ENCODE measurements at regions not wholly inside any gene's neighbourhood (a gene's known extent, or its start where the extent isn't known, plus 50 kb on each side); places are given as distances from the start of the nearest gene placed in this dataset.
"Not testable (repeated sequence)": the region's sequence is repeated elsewhere in the genome, so short reads cannot be mapped to it uniquely, and the experiment has no call there.

DNA sequence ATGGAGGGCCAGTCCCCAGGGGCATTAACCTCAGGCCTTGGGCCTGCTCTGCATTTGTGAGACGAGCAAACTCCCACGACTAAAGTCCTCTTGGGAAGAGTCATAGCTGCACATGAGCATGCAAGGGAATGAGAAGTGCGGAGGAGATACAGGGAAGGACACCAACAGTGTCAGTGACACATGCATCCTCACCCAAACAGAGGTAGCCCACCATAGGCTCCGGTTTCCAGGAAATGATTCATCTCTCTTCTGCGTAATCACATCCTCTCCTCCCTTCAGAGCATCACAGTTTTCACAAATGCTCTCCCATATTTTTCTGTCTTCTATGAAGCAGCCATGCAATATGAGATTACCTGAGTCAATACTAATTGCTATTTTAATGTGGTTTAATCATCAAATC lies 725.7 kb upstream of the GOT2 start:
- H3K9me3 ChIP-seq = no peaks in the 10 kb centered on the region
- intact Hi-C loops (cut with DNase I) = no loop called here
- H3K27ac ChIP-seq = no peak overlapping the region
- no peaks in the 10 kb centered on the region for H3K27me3 ChIP-seq
- no peaks in the 10 kb centered on the region for H3K4me1 ChIP-seq
- no peak for DNase-seq (ENCODE audit: low spot score in 2 of 2)
- H3K4me3 ChIP-seq = no peak overlapping the region
- H3K36me3 ChIP-seq = no peaks in the 10 kb centered on the region
- TF ChIP-seq, protein P1, sequence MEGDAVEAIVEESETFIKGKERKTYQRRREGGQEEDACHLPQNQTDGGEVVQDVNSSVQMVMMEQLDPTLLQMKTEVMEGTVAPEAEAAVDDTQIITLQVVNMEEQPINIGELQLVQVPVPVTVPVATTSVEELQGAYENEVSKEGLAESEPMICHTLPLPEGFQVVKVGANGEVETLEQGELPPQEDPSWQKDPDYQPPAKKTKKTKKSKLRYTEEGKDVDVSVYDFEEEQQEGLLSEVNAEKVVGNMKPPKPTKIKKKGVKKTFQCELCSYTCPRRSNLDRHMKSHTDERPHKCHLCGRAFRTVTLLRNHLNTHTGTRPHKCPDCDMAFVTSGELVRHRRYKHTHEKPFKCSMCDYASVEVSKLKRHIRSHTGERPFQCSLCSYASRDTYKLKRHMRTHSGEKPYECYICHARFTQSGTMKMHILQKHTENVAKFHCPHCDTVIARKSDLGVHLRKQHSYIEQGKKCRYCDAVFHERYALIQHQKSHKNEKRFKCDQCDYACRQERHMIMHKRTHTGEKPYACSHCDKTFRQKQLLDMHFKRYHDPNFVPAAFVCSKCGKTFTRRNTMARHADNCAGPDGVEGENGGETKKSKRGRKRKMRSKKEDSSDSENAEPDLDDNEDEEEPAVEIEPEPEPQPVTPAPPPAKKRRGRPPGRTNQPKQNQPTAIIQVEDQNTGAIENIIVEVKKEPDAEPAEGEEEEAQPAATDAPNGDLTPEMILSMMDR (IDR thresholded peaks at IDR 0.05) = no peak

DNA sequence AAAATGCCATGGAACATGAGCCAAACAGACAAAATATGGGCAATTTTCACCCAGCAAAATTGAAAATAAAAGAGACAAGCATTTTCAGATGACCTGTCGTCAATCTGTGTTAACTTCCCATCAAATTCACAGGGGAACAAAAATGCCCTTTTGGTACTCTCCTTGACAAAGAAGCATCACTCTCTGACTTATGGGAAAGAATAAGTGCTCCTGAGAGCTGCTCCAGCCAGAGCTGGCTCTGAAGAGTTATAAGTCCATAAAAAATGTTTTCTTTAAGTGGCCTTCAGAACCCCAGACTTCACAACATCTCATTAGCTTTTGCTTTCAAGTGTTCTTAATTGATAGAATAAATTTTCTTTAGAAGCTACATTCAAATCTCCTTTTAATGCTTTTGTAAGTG lies 721.4 kb upstream of the GOT2 start:
- H3K9me3 ChIP-seq = no peaks in the 10 kb centered on the region

DNA sequence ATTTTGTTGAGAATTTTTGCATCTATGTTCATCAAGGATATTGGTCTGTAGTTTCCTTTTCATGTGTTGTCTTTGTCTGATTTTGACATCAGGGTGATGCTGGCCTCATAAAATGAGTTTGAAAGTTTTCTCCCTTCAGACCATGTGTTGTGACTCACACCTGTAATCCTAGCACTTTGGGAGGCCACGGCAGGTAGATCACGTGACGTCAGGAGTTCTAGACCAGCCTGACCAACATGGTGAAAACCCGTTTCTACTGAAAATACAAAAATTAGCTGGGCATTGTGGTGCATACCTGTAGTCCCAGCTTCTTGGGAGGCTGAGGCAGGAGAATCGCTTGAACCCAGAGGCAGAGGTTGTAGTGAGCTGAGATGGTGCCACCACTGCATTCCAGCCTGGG lies 716.4 kb upstream of the GOT2 start:
- intact Hi-C loops (cut with DNase I); DNase-seq (ENCODE audit: low spot score in 2 of 2): not testable (repeated sequence)

More for the DNA sequence above, 721.4 kb upstream of the GOT2 start:
- Histone ChIP-seq H3K27me3 (no peaks in the 10 kb centered on the region), H3K36me3 (no peaks in the 10 kb centered on the region), H3K27ac (no peak overlapping the region), H3K4me1 (no peaks in the 10 kb centered on the region), H3K4me3 (no peak overlapping the region)
- intact Hi-C loops (cut with DNase I) = no loop called here
- TF ChIP-seq, protein P1 (IDR thresholded peaks at IDR 0.05) = no peak
- DNase-seq (ENCODE audit: low spot score in 2 of 2) = no peak

DNA sequence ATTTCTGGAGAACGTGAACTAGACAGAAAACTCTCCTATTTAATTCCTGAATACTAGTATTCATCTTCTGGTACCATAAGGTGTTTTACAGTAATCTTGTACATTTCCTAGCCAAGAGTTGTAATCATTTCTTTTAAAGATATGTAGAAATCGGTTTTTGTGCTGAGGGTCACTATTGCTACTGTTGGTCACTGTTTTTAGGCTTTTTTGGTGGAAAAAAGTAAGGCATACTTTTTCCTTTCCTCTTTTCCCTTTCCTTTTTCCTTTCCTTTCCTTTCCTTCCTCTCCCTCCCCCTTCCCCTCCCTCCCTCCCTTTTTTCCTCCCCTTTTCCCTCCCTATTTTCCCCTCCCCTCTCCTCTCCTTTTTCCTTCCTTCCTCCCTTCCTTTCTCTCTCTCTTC lies 706.4 kb upstream of the GOT2 start:
- H3K4me1 ChIP-seq = no peaks in the 10 kb centered on the region
- intact Hi-C loops (cut with DNase I) = no loop called here
- H3K9me3 ChIP-seq = no peaks in the 10 kb centered on the region

More for the DNA sequence above, 716.4 kb upstream of the GOT2 start:
- H3K27me3 ChIP-seq, H3K36me3 ChIP-seq, H3K27ac ChIP-seq, H3K4me1 ChIP-seq, H3K9me3 ChIP-seq, H3K4me3 ChIP-seq: not testable (repeated sequence)

GRCh38 chr16:59432896-59433295 lies 698.8 kb upstream of the GOT2 start:
- no peaks in the 10 kb centered on the region for H3K4me1 ChIP-seq

More for the DNA sequence above, 706.4 kb upstream of the GOT2 start:
- TF ChIP-seq, protein P1 (IDR thresholded peaks at IDR 0.05) = no peak
- H3K36me3 ChIP-seq = no peaks in the 10 kb centered on the region
- DNase-seq (ENCODE audit: low spot score in 2 of 2) = no peak
- no peaks in the 10 kb centered on the region for H3K27me3 ChIP-seq
- no peak overlapping the region for H3K4me3 ChIP-seq
- no peak overlapping the region for H3K27ac ChIP-seq

DNA sequence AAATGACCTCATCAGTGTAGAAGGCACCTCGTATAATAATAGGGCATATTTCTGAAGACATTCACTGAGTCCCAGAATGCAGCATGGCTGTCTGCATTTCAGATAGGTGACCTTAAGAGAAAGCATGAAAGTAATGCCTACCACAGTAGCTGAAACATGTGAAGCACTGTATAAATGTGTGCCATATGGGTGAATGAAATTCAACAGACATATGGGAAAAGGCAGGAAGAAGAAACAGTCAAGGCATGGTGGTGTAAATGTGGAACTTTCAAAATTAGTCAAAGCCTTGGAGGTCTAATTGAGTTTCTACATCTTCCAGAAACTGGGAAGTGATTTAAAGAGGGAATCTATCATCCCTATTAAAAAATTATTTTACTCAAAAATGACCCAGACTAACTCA lies 698.2 kb upstream of the GOT2 start:
- Histone ChIP-seq H3K4me1 (no peaks in the 10 kb centered on the region), H3K36me3 (no peaks in the 10 kb centered on the region), H3K9me3 (no peaks in the 10 kb centered on the region), H3K27ac (no peak overlapping the region), H3K4me3 (no peak overlapping the region), H3K27me3 (no peaks in the 10 kb centered on the region)
- TF ChIP-seq, protein P1 (IDR thresholded peaks at IDR 0.05) = no peak
- intact Hi-C loops (cut with DNase I) = no loop called here
- DNase-seq (ENCODE audit: low spot score in 2 of 2) = no peak

More at GRCh38 chr16:59432896-59433295, 698.8 kb upstream of the GOT2 start:
- TF ChIP-seq, protein P1 (IDR thresholded peaks at IDR 0.05) = no peak
- intact Hi-C loops (cut with DNase I) = no loop called here
- no peaks in the 10 kb centered on the region for H3K9me3 ChIP-seq
- H3K27ac ChIP-seq = no peak overlapping the region
- DNase-seq (ENCODE audit: low spot score in 2 of 2) = no peak
- H3K27me3 ChIP-seq = no peaks in the 10 kb centered on the region
- no peak overlapping the region for H3K4me3 ChIP-seq
- H3K36me3 ChIP-seq = no peaks in the 10 kb centered on the region
